HepG2 (cell line): ENCODE measurements at regions not wholly inside any gene's neighbourhood (a gene's known extent, or its start where the extent isn't known, plus 50 kb on each side); places are given as distances from the start of the nearest gene placed in this dataset.

ENCODE experiments used
- ATAC-seq: fragments of 200-7000 bp; cut with Tn5 transposase; 3 replicates; pipeline ENCODE4 v1.9.1; 2020; ENCODE audit warnings: mild to moderate bottlenecking, moderate library complexity
- BruUV-seq: library from RNA; stranded (reverse); fragments of 400-500 nt; replicated peaks from 2 replicates; lab custom pipeline; 2021; lab: Mats Ljungman, UMichigan
- CTCF ChIA-PET: fragments of 300-600 bp; formaldehyde crosslinking; extraction: SDS; loops from one replicate; lab custom pipeline; 2021; ENCODE audit warnings: low total read pairs, inconsistent platforms, low intra/inter-chr PET ratio; lab: Yijun Ruan, JAX
- POLR2A ChIA-PET: fragments of 350-600 bp; sonication (Branson Sonifier 250); formaldehyde crosslinking; loops from one replicate; lab custom pipeline; 2020; ENCODE audit warnings: antibody characterized with exemption, inconsistent platforms; lab: Yijun Ruan, JAX
- DNase-seq: peaks from one replicate; pipeline ENCODE4 v3.0.0-alpha.2; 2015; ENCODE audit warnings: low spot score
- FAIRE-seq: peaks from 3 replicates; lab custom pipeline; 2011; peaks lifted over from hg19 to GRCh38; lab: Jason Lieb, UNC
- H2AFZ ChIP-seq: one replicate; pipeline ENCODE4 v1.6.1; 2011; ENCODE audit warnings: low read length, inconsistent platforms
- H3K27ac ChIP-seq: fragments of 300-600 bp; 3 replicates; pipeline ENCODE4 v1.8.0; 2011; ENCODE audit warnings: mixed run types, mild to moderate bottlenecking, mixed read lengths, low read length, inconsistent platforms; ENCODE audit not compliant: insufficient read depth; ENCODE audit errors: extremely low read length
- H3K27me3 ChIP-seq, 2 experiments: fragments of 200-600 bp in 1 of 2; 2 replicates in 1 of 2; 3 replicates in 1 of 2; pipeline versions ENCODE4 v1.6.0 to v1.8.0; 2011; ENCODE audit warnings: low read length in 2 of 2, mild to moderate bottlenecking in 2 of 2, moderate library complexity in 2 of 2, inconsistent platforms in 1 of 2; ENCODE audit not compliant: insufficient read depth in 2 of 2, control insufficient read depth in 1 of 2
- H3K36me3 ChIP-seq, 2 experiments: fragments of 200-600 bp in 1 of 2; replicated peaks in 1 of 2; 2 replicates in 1 of 2; 3 replicates in 1 of 2; pipeline versions ENCODE4 v1.5.1 to v1.8.0; 2011; ENCODE audit warnings: low read length in 2 of 2, inconsistent platforms in 1 of 2; ENCODE audit not compliant: insufficient read depth in 2 of 2, control insufficient read depth in 1 of 2
- H3K4me1 ChIP-seq: 2 replicates; pipeline ENCODE4 v1.5.1; 2012; ENCODE audit warnings: low read length, inconsistent platforms; ENCODE audit not compliant: insufficient read depth
- H3K4me2 ChIP-seq: 2 replicates; pipeline ENCODE4 v1.6.0; 2011; ENCODE audit warnings: low read depth, low read length, inconsistent platforms
- H3K4me3 ChIP-seq, 3 experiments: fragments of 200-600 bp in 1 of 3; sonication (generic), shearing (Covaris generic) in 1 of 3; replicated peaks in 1 of 3; 2 replicates each; pipeline ENCODE4 v1.5.1; 2011 to 2016; ENCODE audit warnings: low read length in 3 of 3, inconsistent platforms in 2 of 3, low read depth in 2 of 3, mild to moderate bottlenecking in 2 of 3, control low read depth in 1 of 3, mixed read lengths in 1 of 3; ENCODE audit not compliant: insufficient read depth in 1 of 3
- H3K79me2 ChIP-seq: one replicate; pipeline ENCODE4 v1.6.1; 2011; ENCODE audit warnings: low read length, inconsistent platforms; ENCODE audit not compliant: insufficient read depth
- H3K9ac ChIP-seq: 2 replicates; pipeline ENCODE4 v1.6.0; 2011; ENCODE audit warnings: mild to moderate bottlenecking, low read depth, low read length, inconsistent platforms; ENCODE audit not compliant: insufficient read depth
- H3K9me3 ChIP-seq: 2 replicates; pipeline ENCODE4 v1.5.1; 2012; ENCODE audit warnings: mild to moderate bottlenecking, low read length
- H4K20me1 ChIP-seq: 2 replicates; pipeline ENCODE4 v1.6.0; 2011; ENCODE audit warnings: inconsistent platforms, mild to moderate bottlenecking, low read length, moderate library complexity; ENCODE audit not compliant: insufficient read depth
- ATF7-NPFF ChIP-seq: sonication (generic); formaldehyde crosslinking; IDR thresholded peaks from 2 replicates; pipeline ENCODE4 v1.8.1; 2023; ENCODE audit warnings: mild to moderate bottlenecking, low read depth, missing genetic modification reagents, moderate library complexity
- BRD4 ChIP-seq: sonication (generic); formaldehyde crosslinking; IDR thresholded peaks from 2 replicates; pipeline ENCODE4 v1.4.0; 2020; ENCODE audit warnings: missing genetic modification reagents
- HNRNPL ChIP-seq: fragments of 200-400 bp; formaldehyde crosslinking; IDR thresholded peaks from 2 replicates; pipeline ENCODE4 v1.6.1; 2017; ENCODE audit warnings: mild to moderate bottlenecking, low read depth, low read length
- MAX ChIP-seq: IDR thresholded peaks from 2 replicates; pipeline ENCODE4 v1.6.1; 2012; ENCODE audit warnings: inconsistent platforms
- RXRA ChIP-seq: sonication (generic); formaldehyde crosslinking; IDR thresholded peaks from 2 replicates; pipeline ENCODE4 v1.5.1; 2020; ENCODE audit warnings: missing genetic modification reagents
- SNAI1 ChIP-seq: sonication (generic); formaldehyde crosslinking; IDR thresholded peaks from 2 replicates; pipeline ENCODE4 v1.5.0; 2020; ENCODE audit warnings: mild to moderate bottlenecking, missing genetic modification reagents, borderline replicate concordance
- TAF1 ChIP-seq: sonication (generic); formaldehyde crosslinking; IDR thresholded peaks from 2 replicates; pipeline ENCODE4 v1.4.0; 2020; ENCODE audit warnings: missing genetic modification reagents
- YEATS2 ChIP-seq: sonication (generic); formaldehyde crosslinking; IDR thresholded peaks from 2 replicates; pipeline ENCODE4 v1.4.0; 2020; ENCODE audit warnings: missing genetic modification reagents, borderline replicate concordance
- ZNF775 ChIP-seq: sonication (generic); formaldehyde crosslinking; IDR thresholded peaks from 2 replicates; pipeline ENCODE4 v1.4.0; 2020; ENCODE audit warnings: missing genetic modification reagents, mild to moderate bottlenecking, moderate library complexity, borderline replicate concordance
- ZNF781 ChIP-seq: sonication (generic); formaldehyde crosslinking; IDR thresholded peaks from 2 replicates; pipeline ENCODE4 v1.5.1; 2020; ENCODE audit warnings: borderline replicate concordance, mild to moderate bottlenecking, missing genetic modification reagents; ENCODE audit errors: not compliant biosample characterization
- ZSCAN12 ChIP-seq: sonication (generic); formaldehyde crosslinking; IDR thresholded peaks from 2 replicates; pipeline ENCODE4 v1.9.0; 2021; ENCODE audit warnings: mild to moderate bottlenecking, missing genetic modification reagents
- ZSCAN22 ChIP-seq: sonication (generic); formaldehyde crosslinking; IDR thresholded peaks from 2 replicates; pipeline ENCODE4 v1.4.0; 2020; ENCODE audit warnings: mild to moderate bottlenecking, missing genetic modification reagents
- WGBS: methylation state at CpG from one replicate; pipeline ENCODE4 v1.1.6; 2017; ENCODE audit warnings: low lambda C conversion rate; 5-methylcytosine and 5-hydroxymethylcytosine counted together
- in situ Hi-C: cut with HindIII; loops from 2 replicates; pipeline ENCODE4 v1.10.0; 2017; ENCODE audit warnings: low pct_unique_long_range_greater_than_20kb; ENCODE audit not compliant: extremely low pct_ligation_motif_present
- intact Hi-C: fragments of 100-400 bp; cut with micrococcal nuclease; formaldehyde crosslinking; loops from one replicate; pipeline ENCODE4 v1.10.0; 2022; ENCODE audit not compliant: unreplicated experiment
- TF ChIP-seq, protein P1 (sequence below), 2 experiments: sonication (generic) in 1 of 2; formaldehyde crosslinking in 1 of 2; IDR thresholded peaks; 2 replicates each; pipeline versions ENCODE4 v1.4.0 to v1.6.1; 2016 to 2020; ENCODE audit warnings: borderline replicate concordance in 1 of 2, low read depth in 1 of 2, mild to moderate bottlenecking in 1 of 2, missing genetic modification reagents in 1 of 2

DNA sequence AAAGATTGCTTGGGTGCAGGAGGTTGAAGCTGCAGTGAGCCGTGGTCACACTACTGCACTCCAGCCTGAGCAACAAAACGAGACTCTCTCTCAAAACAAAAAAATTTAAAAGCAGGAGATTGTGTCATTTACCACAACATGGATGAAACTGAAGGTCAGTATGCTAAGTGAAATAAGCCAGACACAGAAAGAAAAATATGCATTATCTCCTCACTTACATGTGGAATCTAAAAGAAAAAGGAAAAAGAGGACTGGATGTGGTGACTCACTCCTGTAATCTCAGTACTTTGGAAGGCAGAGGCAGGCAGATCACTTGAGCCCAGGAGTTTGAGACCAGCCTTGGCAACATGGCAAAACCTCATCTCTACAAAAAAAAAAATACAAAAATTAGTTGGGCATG lies 146.8 kb upstream of the DAPK1 start:
- H3K79me2 ChIP-seq, result no peaks in the 10 kb centered on the region
- no peaks in the 10 kb centered on the region for H3K9me3 ChIP-seq
- intact Hi-C loops (no loop called here), in situ Hi-C loops (no loop called here)
- H3K36me3 ChIP-seq, result no peaks in the 10 kb centered on the region
- no peaks in the 10 kb centered on the region for H3K27me3 ChIP-seq
- H3K4me1 ChIP-seq, result peaks cover 13% of the 10 kb centered on the region
- H3K27ac ChIP-seq, result no peak overlapping the region
- no peak for ATAC-seq
- ChIA-PET POLR2A (no interaction called here), CTCF (no interaction called here)
- BruUV-seq, result no TSS peak
- no peak for TF ChIP-seq BRD4 (CRISPR knock-in tag)
- no peak for TF ChIP-seq YEATS2 (CRISPR knock-in tag)
- TF ChIP-seq ATF7-NPFF (CRISPR knock-in tag), result no peak
- no peak for TF ChIP-seq RXRA
- TF ChIP-seq SNAI1 (CRISPR knock-in tag), result no peak
- TF ChIP-seq, protein P1, sequence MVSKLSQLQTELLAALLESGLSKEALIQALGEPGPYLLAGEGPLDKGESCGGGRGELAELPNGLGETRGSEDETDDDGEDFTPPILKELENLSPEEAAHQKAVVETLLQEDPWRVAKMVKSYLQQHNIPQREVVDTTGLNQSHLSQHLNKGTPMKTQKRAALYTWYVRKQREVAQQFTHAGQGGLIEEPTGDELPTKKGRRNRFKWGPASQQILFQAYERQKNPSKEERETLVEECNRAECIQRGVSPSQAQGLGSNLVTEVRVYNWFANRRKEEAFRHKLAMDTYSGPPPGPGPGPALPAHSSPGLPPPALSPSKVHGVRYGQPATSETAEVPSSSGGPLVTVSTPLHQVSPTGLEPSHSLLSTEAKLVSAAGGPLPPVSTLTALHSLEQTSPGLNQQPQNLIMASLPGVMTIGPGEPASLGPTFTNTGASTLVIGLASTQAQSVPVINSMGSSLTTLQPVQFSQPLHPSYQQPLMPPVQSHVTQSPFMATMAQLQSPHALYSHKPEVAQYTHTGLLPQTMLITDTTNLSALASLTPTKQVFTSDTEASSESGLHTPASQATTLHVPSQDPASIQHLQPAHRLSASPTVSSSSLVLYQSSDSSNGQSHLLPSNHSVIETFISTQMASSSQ (IDR thresholded peaks at IDR 0.05; ENCODE audit: low read depth), result no peak
- TF ChIP-seq, protein P1 (CRISPR knock-in tag; IDR thresholded peaks at IDR 0.05; ENCODE audit: borderline replicate concordance), result no peak
- TF ChIP-seq ZNF781 (CRISPR knock-in tag), result no peak
- no peak for TF ChIP-seq ZSCAN12
- no peak for TF ChIP-seq TAF1 (CRISPR knock-in tag)
- TF ChIP-seq ZSCAN22 (CRISPR knock-in tag), result no peak
- TF ChIP-seq ZNF775 (CRISPR knock-in tag), result no peak
- no peak for TF ChIP-seq HNRNPL
- TF ChIP-seq MAX, result no peak
- no peak overlapping the region for H3K9ac ChIP-seq
- no peak overlapping the region for H3K4me3 ChIP-seq
- no peak for DNase-seq
- no peaks in the 10 kb centered on the region for H4K20me1 ChIP-seq
- FAIRE-seq, result no peak
- WGBS, result 51% methylated on average over 2 of the region's 2 CpGs
- no peak overlapping the region for H2AFZ ChIP-seq
- no peak overlapping the region for H3K4me2 ChIP-seq
